ENCODE measurements at regions not wholly inside any gene's neighbourhood (a gene's known extent, or its start where the extent isn't known, plus 50 kb on each side); places are given as distances from the start of the nearest gene placed in this dataset.

GRCh38 chr18:78554944-78555608, 424.5 kb upstream of the SALL3 start:
- TF ChIP-seq CTCF (IDR thresholded peaks at IDR 0.05), result no peak
- TF ChIP-seq POLR2AphosphoS5 (IDR thresholded peaks at IDR 0.05; ENCODE audit: insufficient read depth in 1 of 2, low read depth in 1 of 2), result no peak

Measured in vagina (tissue), 2 donors.